Putamen (tissue), 1 donor: ENCODE measurements at regions not wholly inside any gene's neighbourhood (a gene's known extent, or its start where the extent isn't known, plus 50 kb on each side); places are given as distances from the start of the nearest gene placed in this dataset.

Experiments used
- DNase-seq: peaks from one replicate; pipeline ENCODE4 v3.0.0-alpha.2; 2016; ENCODE audit warnings: low spot score

DNA sequence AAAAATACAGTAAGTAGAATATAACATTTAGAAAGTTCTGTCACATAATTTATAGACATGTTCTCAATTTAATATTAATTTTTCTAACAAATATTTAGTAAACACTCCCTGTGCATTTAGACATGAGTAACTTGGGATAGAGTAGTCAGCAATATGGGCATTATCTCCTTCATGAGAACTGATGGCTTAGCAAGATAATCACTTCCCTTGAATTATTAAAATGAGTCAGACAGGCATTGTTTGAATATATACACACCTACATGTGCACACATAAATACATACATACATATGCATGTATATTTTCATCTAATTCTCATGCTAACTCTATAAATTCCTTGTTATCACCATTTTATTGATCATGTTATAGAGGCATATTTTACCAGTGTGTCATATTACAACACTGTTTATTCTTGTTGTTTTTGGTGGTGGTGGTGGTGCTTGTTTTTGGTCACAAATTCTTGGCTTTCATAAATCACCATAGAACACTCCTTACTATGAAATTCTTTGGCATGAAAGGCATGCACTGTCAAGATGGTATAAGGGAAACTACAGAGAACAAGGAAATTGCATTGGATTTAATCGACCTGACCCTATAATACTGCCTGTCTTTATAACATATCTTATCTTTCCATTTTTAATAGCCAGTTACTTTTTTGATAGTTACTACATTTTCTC is 434.5 kb upstream of the MANEA start:
- no peak for DNase-seq

DNA sequence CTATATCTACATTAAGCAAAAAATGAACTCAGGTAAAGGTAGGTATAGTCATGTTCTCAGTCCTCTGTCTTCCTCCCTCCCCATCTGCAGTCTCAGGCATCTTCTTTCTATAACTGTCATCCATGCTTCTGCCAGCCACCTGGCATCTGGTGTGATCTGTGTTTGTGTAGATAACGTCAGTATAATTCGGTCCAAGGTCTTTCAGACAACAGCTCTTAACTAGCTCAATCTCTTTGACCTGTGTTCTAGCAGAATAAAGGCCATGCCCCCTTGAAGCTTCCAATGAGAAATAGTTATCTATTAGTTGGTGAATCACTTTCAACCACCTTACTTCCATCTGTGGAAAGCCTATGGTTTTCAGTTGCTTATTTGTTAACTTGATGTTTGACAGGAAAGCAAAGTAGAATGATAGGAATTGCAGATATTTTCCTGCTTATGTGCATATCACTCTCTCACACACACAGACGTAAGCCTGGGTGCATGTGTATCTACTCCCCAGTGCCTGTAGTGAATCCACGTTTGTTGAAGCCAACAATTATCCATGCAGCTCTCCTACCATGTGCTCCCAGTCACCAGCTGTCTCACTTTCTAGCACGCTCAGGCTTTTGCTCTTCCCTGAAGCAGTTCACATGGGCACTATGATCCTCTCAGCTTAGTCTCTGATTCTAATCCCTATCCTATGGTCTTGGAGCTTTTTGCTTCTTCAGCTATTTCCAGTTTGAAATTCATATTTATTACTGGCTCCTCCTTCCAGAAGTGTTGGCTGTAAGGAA is 433.7 kb upstream of the MANEA start:
- no peak for DNase-seq

DNA sequence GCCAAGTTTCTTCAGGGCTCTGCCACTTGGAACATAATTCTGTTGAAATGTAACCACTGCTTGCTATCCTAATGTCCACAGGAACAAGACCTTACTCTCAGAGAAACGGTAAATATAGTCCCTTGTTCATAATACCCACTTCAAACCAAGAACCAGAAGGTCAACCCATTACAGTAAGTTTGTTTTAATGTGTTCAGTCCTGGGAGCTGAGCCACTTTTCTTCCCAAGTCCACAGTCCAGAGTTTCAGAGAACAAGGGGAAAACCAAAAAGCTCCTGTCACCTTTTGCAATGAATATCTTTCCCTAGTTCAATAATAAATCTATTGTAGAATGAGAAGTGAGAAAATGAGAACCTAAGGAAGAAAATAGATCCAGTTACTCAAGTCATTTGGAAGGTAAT is 431.9 kb upstream of the MANEA start:
- DNase-seq: no peak

DNA sequence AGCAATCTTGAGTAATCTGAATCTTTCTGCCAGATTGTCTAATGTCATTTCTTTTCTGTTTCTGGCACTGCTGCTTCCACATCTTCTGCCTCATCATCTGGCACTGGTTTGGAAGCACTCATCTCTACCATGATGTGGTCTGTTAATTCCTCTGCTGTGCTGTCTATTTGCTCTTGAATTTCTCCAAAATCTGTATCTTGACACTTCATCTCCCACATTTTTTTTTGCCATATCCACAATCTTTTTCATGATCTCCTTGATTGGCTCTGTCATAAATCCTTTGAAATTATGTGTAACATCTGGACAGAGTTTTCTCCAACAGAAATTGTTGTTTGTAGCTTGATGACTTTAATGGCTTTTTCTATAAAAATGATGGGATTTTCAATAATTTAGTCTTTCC is 417.8 kb upstream of the MANEA start:
- DNase-seq: no peak

DNA sequence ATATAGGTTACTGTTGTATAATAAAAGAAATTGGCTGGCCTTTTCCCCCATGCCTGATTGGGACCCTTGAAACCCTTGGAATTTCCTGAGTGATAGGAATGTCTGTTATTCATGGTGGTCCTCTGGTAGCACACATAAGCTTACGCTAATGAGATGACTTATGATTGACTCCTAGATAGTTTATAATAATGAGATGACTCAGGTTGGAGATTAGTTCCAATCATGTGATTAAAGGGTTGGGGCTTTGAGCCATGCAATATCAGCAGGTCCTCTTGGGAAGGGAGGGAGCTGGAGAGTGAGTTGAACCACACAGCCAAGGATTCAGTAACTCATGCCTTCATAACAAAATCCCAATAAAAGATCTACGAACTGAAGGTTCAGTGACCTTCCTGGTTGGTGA is 407.6 kb upstream of the MANEA start:
- no peak for DNase-seq

DNA sequence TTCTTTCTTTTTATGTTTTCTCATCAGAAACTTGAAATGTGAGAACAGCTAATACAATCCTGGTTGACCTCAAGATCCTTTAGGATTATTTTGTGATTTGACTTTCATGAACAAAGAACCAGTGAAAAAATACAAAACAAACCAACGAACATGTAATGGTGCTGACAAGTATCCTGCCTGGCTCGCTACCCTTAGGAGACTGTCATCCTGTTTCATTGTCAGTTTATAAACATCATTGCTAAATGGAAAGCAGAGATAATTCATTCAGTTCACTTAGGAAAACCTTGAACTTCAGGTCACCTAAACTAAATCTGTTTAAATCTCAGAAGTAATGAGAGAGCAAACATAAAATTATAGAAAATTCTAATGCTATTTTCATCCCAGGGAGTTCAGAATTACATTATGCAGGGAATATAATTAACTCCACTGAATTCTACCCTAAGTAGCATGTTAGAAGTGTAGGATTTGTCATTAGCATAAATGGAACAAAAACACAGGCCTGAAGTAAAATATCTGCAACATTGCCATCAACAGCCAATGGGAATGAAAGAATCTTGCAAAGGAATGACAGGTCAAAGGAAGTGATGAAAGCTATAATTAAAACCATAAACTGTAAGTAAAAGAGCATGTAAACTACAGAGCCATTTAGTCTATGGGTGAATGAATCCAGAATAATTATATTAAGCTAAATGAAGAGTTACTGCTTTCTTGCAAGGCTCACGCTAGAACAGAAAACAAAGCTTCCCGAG is 401.2 kb upstream of the MANEA start:
- DNase-seq: no peak

DNA sequence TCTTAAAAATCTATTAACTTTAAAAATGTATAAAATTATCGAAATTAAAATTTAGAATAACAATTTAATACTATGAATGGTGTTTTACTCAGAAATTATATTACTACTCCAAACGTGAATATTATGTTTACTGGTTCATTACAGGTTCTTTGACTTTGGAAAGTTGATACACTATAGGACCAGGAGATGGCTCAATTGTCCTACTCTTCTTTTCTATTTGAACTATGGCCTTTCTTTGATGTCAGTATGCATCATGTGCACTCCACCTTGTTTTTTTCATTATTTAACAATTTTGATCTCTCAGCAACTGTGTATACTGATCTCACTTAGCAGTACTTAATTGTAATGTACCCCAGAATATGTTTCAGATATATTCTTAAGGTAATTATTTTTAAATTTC is 391.5 kb upstream of the MANEA start:
- no peak for DNase-seq

DNA sequence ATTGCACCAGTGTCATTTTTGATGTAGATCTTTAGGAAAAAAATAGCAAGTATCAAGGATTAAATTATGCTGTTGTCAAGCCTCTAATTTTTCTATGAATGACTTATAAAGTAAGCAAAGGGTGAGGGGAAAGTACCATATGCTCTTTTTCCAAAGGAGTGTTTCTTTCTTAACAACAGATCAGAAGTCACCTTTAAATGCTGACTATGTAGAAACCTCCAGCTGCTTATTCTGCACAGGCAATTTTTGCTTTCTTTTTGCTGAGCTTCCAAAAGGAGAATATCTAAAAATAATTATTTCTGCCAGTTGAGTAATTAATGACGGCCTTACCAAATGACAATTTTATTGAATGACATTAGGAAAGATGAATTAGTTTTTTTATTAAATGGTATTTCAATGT is 390.6 kb upstream of the MANEA start:
- DNase-seq: no peak

DNA sequence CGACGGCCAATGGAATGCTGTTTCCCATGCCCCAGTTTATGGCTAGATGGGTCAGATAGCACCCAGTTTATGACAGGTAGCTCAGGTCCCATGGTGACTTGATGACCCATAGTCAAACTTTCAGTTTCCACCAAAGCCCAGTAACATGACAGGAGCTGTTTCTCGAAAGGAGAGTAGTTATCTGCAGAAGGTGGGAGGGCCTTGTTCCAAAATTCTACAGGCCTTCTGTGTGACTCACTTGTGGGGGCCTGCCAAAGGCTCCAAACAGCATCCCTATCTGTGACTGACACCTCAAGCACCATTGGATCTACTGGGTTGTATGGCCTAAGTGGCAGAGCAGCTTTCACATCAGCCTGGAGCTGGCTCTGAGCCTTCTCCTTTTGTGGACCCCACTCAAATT is 379.7 kb upstream of the MANEA start:
- DNase-seq: no peak

DNA sequence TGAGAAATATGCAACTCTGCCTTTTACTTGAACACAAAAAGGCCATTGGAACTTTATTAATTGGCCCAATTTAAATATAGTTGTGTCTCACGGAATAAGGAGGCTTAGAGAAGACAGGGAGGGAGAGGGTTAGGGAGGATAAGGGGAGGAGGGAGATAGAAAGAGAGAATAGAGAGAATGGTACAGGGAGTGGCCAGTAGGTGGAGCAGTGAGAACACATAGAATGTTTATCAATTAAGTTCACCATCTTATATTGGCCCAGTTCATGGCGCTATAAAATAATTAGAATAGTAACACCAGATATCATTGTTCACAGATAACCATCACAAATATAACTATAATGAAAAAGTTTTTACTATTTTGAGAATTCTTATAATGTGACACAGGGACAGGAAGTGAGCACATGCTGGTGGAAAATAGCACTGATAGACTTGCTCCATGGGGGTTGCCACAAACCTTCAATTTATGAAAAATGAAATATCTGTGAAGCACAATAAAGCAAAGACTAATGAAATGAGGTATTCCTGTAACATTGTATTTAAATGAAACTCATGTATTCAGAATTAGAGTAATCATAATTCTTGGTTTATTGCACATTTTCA is 374.1 kb upstream of the MANEA start:
- no peak for DNase-seq

DNA sequence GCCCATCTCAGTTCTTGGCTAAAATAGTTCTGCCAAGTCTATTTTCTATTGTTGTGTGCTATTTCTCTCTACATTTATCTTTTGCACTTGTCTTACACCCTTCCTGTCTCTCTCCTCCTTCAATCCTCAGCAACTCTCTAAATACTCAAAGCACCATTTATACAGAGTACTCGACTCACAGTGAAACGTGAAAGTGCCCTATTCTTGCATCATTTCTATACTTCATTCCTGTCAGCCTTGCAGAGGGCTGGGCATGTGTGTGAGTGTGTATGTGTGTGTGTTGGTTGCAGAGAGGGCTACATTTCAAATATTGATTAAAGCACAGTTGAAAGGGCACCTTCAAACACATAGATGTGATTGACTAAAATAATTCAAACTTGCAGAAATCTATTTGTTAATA is 373.2 kb upstream of the MANEA start:
- no peak for DNase-seq

DNA sequence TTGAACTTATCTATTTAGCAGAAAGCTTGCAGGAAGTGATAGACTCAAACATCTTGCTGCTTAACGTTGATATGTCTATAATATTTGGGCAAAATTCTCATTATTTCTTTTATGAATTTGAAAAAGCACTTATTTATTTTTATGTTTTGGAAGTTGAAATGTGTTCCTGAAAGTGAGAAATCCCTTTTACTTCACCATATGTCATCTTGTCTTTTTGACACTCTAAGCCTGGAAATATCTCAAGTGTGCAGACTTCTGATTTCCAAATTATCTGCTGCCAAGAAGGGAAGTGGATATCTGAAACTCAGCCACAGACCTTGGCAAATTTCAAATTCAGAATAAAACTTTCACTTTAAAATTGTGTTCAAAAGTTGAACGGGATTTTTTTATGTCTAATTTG is 368.7 kb upstream of the MANEA start:
- no peak for DNase-seq

DNA sequence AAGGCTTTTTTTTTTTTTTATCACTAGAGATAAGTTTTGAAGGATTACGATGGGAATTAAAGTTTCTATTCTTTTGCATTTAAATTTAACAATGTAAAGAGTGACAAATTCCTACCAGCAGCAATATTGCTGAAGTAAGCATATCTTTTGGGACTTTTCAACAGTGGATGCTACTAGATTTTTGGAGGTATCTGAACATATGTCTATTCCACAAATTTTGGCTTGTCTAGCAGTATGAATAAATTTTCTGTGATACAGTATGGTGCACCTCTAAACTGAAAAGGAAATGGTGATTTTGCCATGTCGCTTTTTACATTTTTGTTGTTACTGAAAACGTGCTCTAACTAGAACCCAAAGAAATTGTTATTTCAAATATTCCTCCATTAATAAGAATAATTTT is 368.3 kb upstream of the MANEA start:
- no peak for DNase-seq

DNA sequence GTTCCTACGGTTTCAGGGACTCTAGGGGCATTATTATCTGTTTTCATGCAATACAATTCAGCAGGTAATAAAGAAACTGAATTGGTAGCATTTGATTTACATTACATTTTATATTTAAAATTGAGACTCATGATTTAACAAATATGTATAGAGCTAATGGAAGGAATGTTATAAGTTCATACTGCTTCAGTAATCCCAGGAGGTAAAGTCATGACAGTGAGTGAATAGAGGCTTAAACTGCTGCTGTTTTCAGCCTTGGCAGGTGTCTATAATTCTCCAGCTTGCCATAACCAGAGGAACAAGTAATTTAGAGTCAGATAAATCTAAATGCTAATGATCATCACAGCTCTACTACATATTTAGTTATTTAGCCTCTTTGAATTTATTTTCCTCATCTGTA is 360.8 kb upstream of the MANEA start:
- no peak for DNase-seq

DNA sequence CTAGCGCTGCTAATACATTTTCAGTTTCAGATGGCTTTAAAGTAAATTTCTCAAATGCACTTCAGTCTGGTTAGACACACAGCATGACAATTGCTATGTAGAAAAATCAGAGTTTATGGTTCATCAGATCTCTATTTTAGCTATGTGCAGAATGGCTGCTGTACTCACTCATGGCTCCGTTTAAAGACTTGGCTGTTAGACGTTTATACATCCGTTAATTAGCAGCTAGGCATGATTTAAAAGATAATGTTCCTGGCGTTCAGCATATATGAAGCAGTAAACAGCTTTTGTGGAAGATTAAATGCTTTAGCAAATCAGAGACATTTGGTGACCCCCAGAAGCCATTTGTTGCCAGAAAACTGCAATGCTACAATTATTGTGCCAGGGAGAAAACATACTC is 350.0 kb upstream of the MANEA start:
- DNase-seq: no peak

DNA sequence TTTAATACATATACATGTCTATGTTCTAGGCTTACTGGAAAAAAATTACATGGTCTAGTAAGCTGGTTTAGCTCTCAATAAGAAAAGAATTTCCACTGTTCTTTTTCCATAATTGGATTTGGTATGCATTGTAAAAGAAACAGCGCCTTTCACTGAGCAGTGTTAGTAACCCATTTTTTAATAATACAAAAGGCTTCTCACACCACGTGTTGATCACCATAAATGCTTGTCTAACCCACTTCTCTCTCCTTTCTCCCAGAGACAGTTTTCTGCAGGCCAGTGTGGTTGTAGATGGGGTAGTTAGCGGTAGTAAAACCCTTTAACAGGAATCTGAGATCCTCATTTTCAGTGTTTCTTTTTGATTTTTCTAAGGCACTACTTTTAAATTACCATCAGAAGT is 348.7 kb upstream of the MANEA start:
- DNase-seq: no peak

DNA sequence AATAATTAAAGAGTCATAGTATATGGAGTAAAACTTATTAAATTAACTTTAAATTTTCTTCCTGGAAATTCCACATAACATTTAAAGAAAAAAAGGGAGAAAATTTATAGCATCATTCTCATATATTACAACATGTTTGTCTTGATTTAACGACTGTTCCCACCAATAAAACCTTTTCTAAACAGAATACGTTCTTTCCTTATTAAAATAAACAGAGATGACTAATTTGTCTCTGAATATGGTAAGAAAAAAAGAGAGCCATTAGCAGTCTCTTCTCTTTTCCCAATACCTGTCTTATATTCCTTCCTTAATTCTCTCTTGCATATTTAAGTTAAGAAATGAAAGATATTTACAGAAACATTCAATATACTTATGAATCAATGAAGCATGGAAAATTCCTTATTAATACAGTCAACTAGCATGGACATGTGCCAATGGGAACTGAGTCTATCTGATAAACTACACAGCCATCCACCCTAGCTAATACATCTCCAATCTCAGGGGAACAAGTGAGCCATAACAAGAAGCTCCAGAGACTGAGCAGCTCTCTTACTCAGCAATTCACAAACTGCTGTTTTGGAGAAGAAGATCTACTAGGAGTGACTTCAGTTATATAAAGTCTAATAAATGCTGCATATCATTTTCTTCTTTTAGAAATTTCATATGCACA is 347.1 kb upstream of the MANEA start:
- DNase-seq: no peak

DNA sequence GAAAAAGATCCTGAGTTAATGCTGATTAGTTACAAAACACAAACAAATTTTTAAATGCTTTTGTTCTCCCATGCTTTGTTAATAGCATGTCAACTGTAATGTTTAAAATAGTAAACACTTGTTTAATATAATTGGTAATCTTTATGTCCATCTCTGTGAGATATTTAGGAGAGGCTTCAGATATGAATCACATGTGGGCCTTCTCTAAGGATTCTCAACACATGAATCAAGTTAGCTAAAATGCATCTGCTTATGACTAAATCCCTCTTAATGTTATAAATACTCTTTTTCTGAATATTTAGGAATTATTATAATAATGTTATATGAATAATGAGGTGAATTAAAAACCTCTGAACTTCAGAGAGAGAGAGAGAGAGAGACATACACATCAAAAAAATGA is 345.9 kb upstream of the MANEA start:
- no peak for DNase-seq

DNA sequence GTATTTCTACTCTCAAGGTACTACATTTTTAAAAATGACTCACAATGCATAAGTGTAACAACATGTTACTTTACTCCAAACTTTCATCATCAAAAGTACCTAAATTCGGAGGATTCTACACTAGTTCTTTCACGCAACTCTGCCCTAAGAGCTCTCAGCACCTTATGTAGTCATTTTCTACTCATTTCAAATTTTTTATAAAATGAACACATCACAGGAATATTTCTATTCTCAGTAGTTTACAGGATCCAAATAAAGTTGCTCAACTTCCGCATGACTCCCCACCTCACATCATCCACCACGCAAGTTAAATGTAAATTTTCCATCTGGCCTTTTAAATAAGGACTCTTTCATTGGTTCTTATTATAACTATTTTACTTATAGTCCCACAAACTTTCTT is 344.9 kb upstream of the MANEA start:
- no peak for DNase-seq

DNA sequence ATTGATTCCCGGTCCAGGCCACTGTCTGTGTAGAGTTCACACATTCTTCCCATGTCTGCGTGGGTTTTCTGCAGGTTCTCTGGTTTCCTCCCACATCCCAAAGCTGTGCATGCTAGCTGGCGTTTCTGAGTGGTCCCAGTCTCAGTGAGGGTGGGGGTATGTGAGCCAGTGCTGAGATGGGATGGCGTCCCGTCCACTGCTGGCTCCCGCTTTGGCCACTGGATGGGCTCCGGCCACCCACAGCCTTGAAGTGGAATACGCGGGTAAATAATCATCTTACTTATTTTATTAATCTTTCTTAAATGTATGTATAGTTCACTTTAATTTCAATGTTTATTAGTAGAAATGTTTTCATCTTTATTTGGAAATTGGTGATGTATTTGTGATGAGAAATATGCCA is 343.5 kb upstream of the MANEA start:
- DNase-seq: no peak

DNA sequence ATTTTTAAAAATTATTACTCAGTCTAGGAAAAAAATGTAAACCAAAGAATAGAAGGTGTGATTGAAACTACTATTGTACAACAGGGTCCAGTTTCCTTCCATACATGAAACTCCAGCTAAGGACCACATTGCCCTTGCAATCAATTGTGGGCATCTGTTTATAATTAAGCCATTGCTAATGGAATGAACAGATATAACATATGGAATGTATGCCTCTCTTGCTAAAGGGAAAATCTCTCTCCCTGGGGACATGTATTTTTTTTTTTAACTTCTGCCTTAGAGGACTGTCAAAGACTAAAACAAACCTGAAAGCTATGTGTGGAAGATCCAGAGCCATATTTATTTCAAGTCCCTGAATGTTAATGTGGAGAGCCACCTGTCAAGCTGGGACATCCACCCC is 336.8 kb upstream of the MANEA start:
- DNase-seq: no peak

DNA sequence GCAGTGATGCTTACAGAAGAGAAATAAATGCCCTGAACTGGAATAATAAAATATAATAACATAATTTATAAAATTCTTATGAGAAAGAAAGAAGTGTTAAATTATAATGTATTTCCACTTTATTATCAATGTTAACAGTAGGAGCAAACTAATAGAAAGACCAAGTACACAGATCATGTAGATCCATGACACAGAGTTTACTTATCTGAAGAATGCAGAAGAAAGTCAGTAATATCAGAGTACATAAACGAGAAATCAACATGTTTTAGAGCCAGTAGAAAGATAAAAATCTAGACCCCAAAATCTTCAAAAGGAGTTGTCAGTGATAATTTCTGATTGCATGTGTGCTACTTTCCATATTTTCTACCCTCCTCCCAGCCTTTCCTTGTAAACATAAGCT is 334.8 kb upstream of the MANEA start:
- DNase-seq: no peak
